SK-N-SH treated with all-trans-retinoic acid at 6 μM for 48 hours (cell line): ENCODE measurements at regions not wholly inside any gene's neighbourhood (a gene's known extent, or its start where the extent isn't known, plus 50 kb on each side); places are given as distances from the start of the nearest gene placed in this dataset.
"Not testable (repeated sequence)": the region's sequence is repeated elsewhere in the genome, so short reads cannot be mapped to it uniquely, and the experiment has no call there.

Source experiments
- ATAC-seq: fragments of 200-7000 bp; cut with Tn5 transposase; 3 replicates; pipeline ENCODE4 v1.9.1; 2020; ENCODE audit warnings: mild to moderate bottlenecking, moderate library complexity
- ARNTL ChIP-seq: fragments of 450-650 bp; formaldehyde crosslinking; IDR thresholded peaks from 2 replicates; pipeline ENCODE4 v1.5.0; 2020; ENCODE audit warnings: low read depth, mild to moderate bottlenecking, moderate library complexity, borderline replicate concordance
- BACH2 ChIP-seq: fragments of 250-450 bp; sonication (Bioruptor Pico); IDR thresholded peaks from 2 replicates; pipeline ENCODE4 v1.9.0; 2021; ENCODE audit warnings: mild to moderate bottlenecking, borderline replicate concordance
- CSRNP3 ChIP-seq: fragments of 250-450 bp; sonication (Bioruptor Pico); IDR thresholded peaks from 2 replicates; pipeline ENCODE4 v1.5.1; 2021; ENCODE audit warnings: mild to moderate bottlenecking, moderate library complexity
- ESRRG ChIP-seq: fragments of 250-450 bp; sonication (Bioruptor Pico); IDR thresholded peaks from 2 replicates; pipeline ENCODE4 v1.6.1; 2021; ENCODE audit warnings: mild to moderate bottlenecking
- GLIS3 ChIP-seq: fragments of 250-450 bp; sonication (Bioruptor Pico); IDR thresholded peaks from 2 replicates; pipeline ENCODE4 v1.5.0; 2020; ENCODE audit warnings: mild to moderate bottlenecking, moderate library complexity
- ISL1 ChIP-seq: fragments of 250-450 bp; sonication (Bioruptor Pico); IDR thresholded peaks from 2 replicates; pipeline ENCODE4 v2.1.2; 2022; ENCODE audit warnings: mild to moderate bottlenecking, moderate library complexity
- OSR1 ChIP-seq: fragments of 250-450 bp; sonication (Bioruptor Pico); IDR thresholded peaks from 2 replicates; pipeline ENCODE4 v1.8.0; 2022; ENCODE audit warnings: moderate library complexity, mild to moderate bottlenecking, inconsistent platforms
- PPARA ChIP-seq: fragments of 250-450 bp; sonication (Bioruptor Pico); IDR thresholded peaks from 2 replicates; pipeline ENCODE4 v1.5.0; 2020; ENCODE audit warnings: mild to moderate bottlenecking, borderline replicate concordance
- RARB ChIP-seq: fragments of 250-450 bp; sonication (Bioruptor Pico); IDR thresholded peaks from 2 replicates; pipeline ENCODE4 v1.8.0; 2021; ENCODE audit warnings: mild to moderate bottlenecking, moderate library complexity
- SNAI2 ChIP-seq: fragments of 250-450 bp; sonication (Bioruptor Pico); IDR thresholded peaks from 2 replicates; pipeline ENCODE4 v1.5.0; 2020; ENCODE audit warnings: mild to moderate bottlenecking, moderate library complexity
- TCF4 ChIP-seq: fragments of 250-450 bp; sonication (Bioruptor Pico); IDR thresholded peaks from 2 replicates; pipeline ENCODE4 v1.8.0; 2021; ENCODE audit warnings: mild to moderate bottlenecking, moderate library complexity, borderline replicate concordance
- TOX ChIP-seq: fragments of 250-450 bp; sonication (Bioruptor Pico); IDR thresholded peaks from 2 replicates; pipeline ENCODE4 v1.8.0; 2021; ENCODE audit warnings: mild to moderate bottlenecking, moderate library complexity, borderline replicate concordance
- TSHZ2 ChIP-seq: fragments of 250-450 bp; sonication (Bioruptor Pico); IDR thresholded peaks from 2 replicates; pipeline ENCODE4 v1.5.0; 2020; ENCODE audit warnings: mild to moderate bottlenecking, moderate library complexity
- ZC3H10 ChIP-seq: fragments of 250-450 bp; sonication (Bioruptor Pico); IDR thresholded peaks from 2 replicates; pipeline ENCODE4 v1.5.1; 2021; ENCODE audit warnings: mild to moderate bottlenecking, moderate library complexity
- ZFP3 ChIP-seq: fragments of 250-450 bp; sonication (Bioruptor Pico); IDR thresholded peaks from 2 replicates; pipeline ENCODE4 v1.5.0; 2020; ENCODE audit warnings: mild to moderate bottlenecking, moderate library complexity
- ZFP30 ChIP-seq: fragments of 450-650 bp; formaldehyde crosslinking; IDR thresholded peaks from 2 replicates; pipeline ENCODE4 v1.5.0; 2022; ENCODE audit warnings: mild to moderate bottlenecking, moderate library complexity
- ZNF565 ChIP-seq: fragments of 450-650 bp; formaldehyde crosslinking; conservative IDR thresholded peaks from 2 replicates; pipeline ENCODE4 v1.5.0; 2020; ENCODE audit warnings: low read depth, mild to moderate bottlenecking, moderate library complexity
- TF ChIP-seq, protein P1 (sequence below): fragments of 250-450 bp; sonication (Bioruptor Pico); IDR thresholded peaks from 2 replicates; pipeline ENCODE4 v1.8.0; 2021; ENCODE audit warnings: low read depth, mild to moderate bottlenecking, moderate library complexity, borderline replicate concordance
- TF ChIP-seq, protein P2 (sequence below): fragments of 250-450 bp; sonication (Bioruptor Pico); IDR thresholded peaks from 2 replicates; pipeline ENCODE4 v1.5.1; 2020; ENCODE audit warnings: low read depth, mild to moderate bottlenecking, moderate library complexity

GRCh38 chr2:180876506-180876905, 103.9 kb upstream of the UBE2E3 start (continued):
- TF ChIP-seq, protein P1, sequence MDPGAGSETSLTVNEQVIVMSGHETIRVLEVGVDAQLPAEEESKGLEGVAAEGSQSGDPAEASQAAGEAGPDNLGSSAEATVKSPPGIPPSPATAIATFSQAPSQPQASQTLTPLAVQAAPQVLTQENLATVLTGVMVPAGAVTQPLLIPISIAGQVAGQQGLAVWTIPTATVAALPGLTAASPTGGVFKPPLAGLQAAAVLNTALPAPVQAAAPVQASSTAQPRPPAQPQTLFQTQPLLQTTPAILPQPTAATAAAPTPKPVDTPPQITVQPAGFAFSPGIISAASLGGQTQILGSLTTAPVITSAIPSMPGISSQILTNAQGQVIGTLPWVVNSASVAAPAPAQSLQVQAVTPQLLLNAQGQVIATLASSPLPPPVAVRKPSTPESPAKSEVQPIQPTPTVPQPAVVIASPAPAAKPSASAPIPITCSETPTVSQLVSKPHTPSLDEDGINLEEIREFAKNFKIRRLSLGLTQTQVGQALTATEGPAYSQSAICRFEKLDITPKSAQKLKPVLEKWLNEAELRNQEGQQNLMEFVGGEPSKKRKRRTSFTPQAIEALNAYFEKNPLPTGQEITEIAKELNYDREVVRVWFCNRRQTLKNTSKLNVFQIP (CRISPR knock-in tag) = no peak
- TF ChIP-seq ARNTL (CRISPR knock-in tag) (no peak), GLIS3 (CRISPR knock-in tag) (no peak), ISL1 (CRISPR knock-in tag) (no peak)
- TF ChIP-seq, protein P2, sequence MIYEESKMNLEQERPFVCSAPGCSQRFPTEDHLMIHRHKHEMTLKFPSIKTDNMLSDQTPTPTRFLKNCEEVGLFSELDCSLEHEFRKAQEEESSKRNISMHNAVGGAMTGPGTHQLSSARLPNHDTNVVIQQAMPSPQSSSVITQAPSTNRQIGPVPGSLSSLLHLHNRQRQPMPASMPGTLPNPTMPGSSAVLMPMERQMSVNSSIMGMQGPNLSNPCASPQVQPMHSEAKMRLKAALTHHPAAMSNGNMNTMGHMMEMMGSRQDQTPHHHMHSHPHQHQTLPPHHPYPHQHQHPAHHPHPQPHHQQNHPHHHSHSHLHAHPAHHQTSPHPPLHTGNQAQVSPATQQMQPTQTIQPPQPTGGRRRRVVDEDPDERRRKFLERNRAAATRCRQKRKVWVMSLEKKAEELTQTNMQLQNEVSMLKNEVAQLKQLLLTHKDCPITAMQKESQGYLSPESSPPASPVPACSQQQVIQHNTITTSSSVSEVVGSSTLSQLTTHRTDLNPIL (CRISPR knock-in tag) = no peak

DNA sequence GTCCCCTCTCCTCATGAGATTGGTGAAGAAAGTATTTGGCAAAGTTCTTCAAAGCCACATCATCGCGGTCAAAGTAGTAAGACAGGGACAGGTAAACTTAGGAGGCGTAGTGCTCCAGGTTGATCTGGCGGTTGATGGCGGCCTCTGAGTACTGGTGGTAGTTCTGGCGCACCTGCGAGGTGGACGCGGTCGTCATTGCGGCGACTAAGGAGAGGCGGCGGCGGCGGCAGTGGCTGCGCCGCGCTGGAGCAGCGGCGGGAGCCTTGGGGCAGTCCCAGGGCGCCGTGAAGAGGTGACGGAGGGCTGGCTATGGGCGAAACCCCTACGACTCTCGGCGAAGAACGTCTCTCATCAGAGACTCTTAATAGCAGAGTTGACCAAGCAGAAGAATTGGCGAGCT, 107.2 kb upstream of the UBE2E3 start:
- TF ChIP-seq TOX (CRISPR knock-in tag) (no peak), ZC3H10 (CRISPR knock-in tag) (no peak), RARB (CRISPR knock-in tag) (no peak), PPARA (CRISPR knock-in tag) (no peak), ZFP30 (CRISPR knock-in tag) (no peak), ZFP3 (CRISPR knock-in tag) (no peak), OSR1 (CRISPR knock-in tag) (no peak)
- ATAC-seq = no peak

- not testable (repeated sequence) for ATAC-seq
Measured at GRCh38 chr2:180872781-180873180, 107.6 kb upstream of the UBE2E3 start.

- TF ChIP-seq PPARA (CRISPR knock-in tag) = no peak
- no peak for TF ChIP-seq ZC3H10 (CRISPR knock-in tag)
- TF ChIP-seq ARNTL (CRISPR knock-in tag) = no peak
- TF ChIP-seq ISL1 (CRISPR knock-in tag) = no peak
- TF ChIP-seq TOX (CRISPR knock-in tag) = no peak
- TF ChIP-seq BACH2 = no peak
- ATAC-seq = peak; percentile 68
Measured at GRCh38 chr2:180872255-180872654, 108.2 kb upstream of the UBE2E3 start.

GRCh38 chr2:180871649-180872048, 108.8 kb upstream of the UBE2E3 start:
- no peak for ATAC-seq
- TF ChIP-seq RARB (CRISPR knock-in tag) = no peak
- TF ChIP-seq, protein P1 (CRISPR knock-in tag) = no peak
- no peak for TF ChIP-seq CSRNP3
- TF ChIP-seq GLIS3 (CRISPR knock-in tag) = no peak
- TF ChIP-seq BACH2 = no peak
- TF ChIP-seq TOX (CRISPR knock-in tag) = no peak
- no peak for TF ChIP-seq PPARA (CRISPR knock-in tag)
- no peak for TF ChIP-seq ZNF565 (CRISPR knock-in tag)
- TF ChIP-seq TCF4 = no peak
- no peak for TF ChIP-seq TSHZ2 (CRISPR knock-in tag)
- TF ChIP-seq ARNTL (CRISPR knock-in tag) = no peak
- no peak for TF ChIP-seq ESRRG (CRISPR knock-in tag)
- TF ChIP-seq ZFP3 (CRISPR knock-in tag) = no peak
- TF ChIP-seq ZFP30 (CRISPR knock-in tag) = no peak
- no peak for TF ChIP-seq ISL1 (CRISPR knock-in tag)
- no peak for TF ChIP-seq SNAI2 (CRISPR knock-in tag)
